Activated T-helper 1 cell treated with anti-CD3 and anti-CD28 coated beads, Interleukin-12 subunit alpha, Interleukin-12 subunit beta, Interleukin-2, Interleukin-4 antibody, amounts not matched to agents 30 ng/mL and 10 ng/mL and 1 ng/mL, durations not matched to agents 14 hours and 24 hours and 36 hours (primary cell): ENCODE measurements at regions not wholly inside any gene's neighbourhood (a gene's known extent, or its start where the extent isn't known, plus 50 kb on each side); places are given as distances from the start of the nearest gene placed in this dataset.
A peak's percentile ranks its signal among the peaks of the same experiment; 100 is the strongest.

Experiments
- DNase-seq: peaks from one replicate; pipeline ENCODE4 v3.0.0; 2021; ENCODE audit warnings: low spot score
- H3K27ac Mint-ChIP-seq: one replicate; pipeline ENCODE4 v1.8.0; 2021; ENCODE audit warnings: mild to moderate bottlenecking, mixed read lengths
- H3K27me3 Mint-ChIP-seq: one replicate; pipeline ENCODE4 v1.8.0; 2022; ENCODE audit warnings: mild to moderate bottlenecking, moderate library complexity, mixed read lengths; ENCODE audit not compliant: insufficient read depth
- H3K36me3 Mint-ChIP-seq: one replicate; pipeline ENCODE4 v1.8.0; 2021; ENCODE audit warnings: low read depth, mixed read lengths
- H3K4me1 Mint-ChIP-seq: one replicate; pipeline ENCODE4 v1.8.0; 2021; ENCODE audit warnings: low read depth, mixed read lengths
- H3K4me3 Mint-ChIP-seq: one replicate; pipeline ENCODE4 v1.8.0; 2021; ENCODE audit warnings: mild to moderate bottlenecking, moderate library complexity, mixed read lengths
- H3K9me3 Mint-ChIP-seq: one replicate; pipeline ENCODE4 v1.8.0; 2021; ENCODE audit warnings: mixed read lengths
- intact Hi-C: fragments of 100-400 bp; cut with micrococcal nuclease; formaldehyde crosslinking; loops from one replicate; pipeline ENCODE4 v1.15.1; 2024

- Mint-ChIP-seq H3K4me1 (peaks cover 24% of the 10 kb centered on the region), H3K9me3 (no peaks in the 10 kb centered on the region), H3K36me3 (peaks cover 11% of the 10 kb centered on the region), H3K27ac (peak overlapping the region; percentile 73), H3K27me3 (no peaks in the 10 kb centered on the region), H3K4me3 (peak overlapping the region; percentile 50)
- intact Hi-C loops: loop anchor here (1.0 to 5.0 kb wide), 4 partner anchors 9 to 472 kb away; partner anchors contain the start of gene CCNYL1
- DNase-seq: no peak
Observed at GRCh38 chr2:207239754-207240494, 74.2 kb upstream of the KLF7 start.

GRCh38 chr2:207240649-207241048 is 74.9 kb upstream of the KLF7 start:
- Mint-ChIP-seq H3K4me3 (no peak overlapping the region), H3K9me3 (no peaks in the 10 kb centered on the region), H3K4me1 (peaks cover 21% of the 10 kb centered on the region), H3K27ac (no peak overlapping the region), H3K36me3 (peaks cover 11% of the 10 kb centered on the region), H3K27me3 (no peaks in the 10 kb centered on the region)
- no peak for DNase-seq
- intact Hi-C loops: loop anchor here (1.0 to 5.0 kb wide), 12 partner anchors 12 to 472 kb away; partner anchors contain the start of genes CCNYL1 and CREB1

GRCh38 chr2:207241198-207241597 is 75.5 kb upstream of the KLF7 start:
- H3K36me3 Mint-ChIP-seq: peaks cover 9% of the 10 kb centered on the region
- no peaks in the 10 kb centered on the region for H3K9me3 Mint-ChIP-seq
- no peak overlapping the region for H3K27ac Mint-ChIP-seq
- intact Hi-C loops: loop anchor here (1.0 to 5.0 kb wide), 12 partner anchors 11 to 471 kb away; partner anchors contain the start of genes CCNYL1 and CREB1
- peaks cover 16% of the 10 kb centered on the region for H3K4me1 Mint-ChIP-seq
- no peaks in the 10 kb centered on the region for H3K27me3 Mint-ChIP-seq
- no peak overlapping the region for H3K4me3 Mint-ChIP-seq
- DNase-seq: no peak

DNA sequence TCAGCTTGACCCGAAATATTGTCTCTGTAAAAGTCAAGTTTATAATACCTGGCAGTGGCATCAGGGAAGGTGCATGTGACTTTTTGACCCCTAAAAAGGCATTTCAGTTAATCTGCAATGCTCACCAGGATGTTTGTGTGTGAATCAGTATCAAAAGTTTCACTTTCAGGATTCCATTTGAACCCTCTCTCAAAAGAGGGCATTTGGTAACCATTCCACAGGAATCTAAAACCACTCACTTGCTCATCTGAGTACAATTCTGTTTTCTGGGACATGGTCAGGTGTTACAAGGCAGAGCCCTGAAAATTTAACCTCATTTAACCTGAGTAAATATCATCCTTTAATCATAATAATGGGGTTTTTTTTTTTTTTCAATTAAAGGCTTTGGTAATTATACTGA is 77.9 kb upstream of the KLF7 start:
- H3K27ac Mint-ChIP-seq: peak overlapping the region; percentile 20
- H3K27me3 Mint-ChIP-seq: no peaks in the 10 kb centered on the region
- DNase-seq: no peak
- H3K9me3 Mint-ChIP-seq: no peaks in the 10 kb centered on the region
- peaks cover 3% of the 10 kb centered on the region for H3K36me3 Mint-ChIP-seq
- peaks cover 17% of the 10 kb centered on the region for H3K4me1 Mint-ChIP-seq
- no peak overlapping the region for H3K4me3 Mint-ChIP-seq
- intact Hi-C loops: loop anchor here (5.0 kb wide), 3 partner anchors 171 to 469 kb away; partner anchors contain the start of gene CCNYL1

GRCh38 chr2:207244971-207245925 is 79.5 kb upstream of the KLF7 start:
- intact Hi-C loops: loop anchor here (5.0 kb wide), 3 partner anchors 173 to 467 kb away; partner anchors contain the start of gene CCNYL1

GRCh38 chr2:207248702-207249377 is 83.1 kb upstream of the KLF7 start:
- peaks cover 35% of the 10 kb centered on the region for H3K4me1 Mint-ChIP-seq
- H3K27me3 Mint-ChIP-seq: no peaks in the 10 kb centered on the region
- H3K9me3 Mint-ChIP-seq: no peaks in the 10 kb centered on the region
- DNase-seq: no peak
- intact Hi-C loops: no loop called here
- no peaks in the 10 kb centered on the region for H3K36me3 Mint-ChIP-seq
- H3K4me3 Mint-ChIP-seq: no peak overlapping the region
- no peak overlapping the region for H3K27ac Mint-ChIP-seq

More at GRCh38 chr2:207244971-207245925, 79.5 kb upstream of the KLF7 start:
- DNase-seq: no peak
- peaks cover 30% of the 10 kb centered on the region for H3K4me1 Mint-ChIP-seq
- no peaks in the 10 kb centered on the region for H3K27me3 Mint-ChIP-seq
- no peak overlapping the region for H3K27ac Mint-ChIP-seq
- H3K9me3 Mint-ChIP-seq: no peaks in the 10 kb centered on the region
- no peaks in the 10 kb centered on the region for H3K36me3 Mint-ChIP-seq
- H3K4me3 Mint-ChIP-seq: no peak overlapping the region

DNA sequence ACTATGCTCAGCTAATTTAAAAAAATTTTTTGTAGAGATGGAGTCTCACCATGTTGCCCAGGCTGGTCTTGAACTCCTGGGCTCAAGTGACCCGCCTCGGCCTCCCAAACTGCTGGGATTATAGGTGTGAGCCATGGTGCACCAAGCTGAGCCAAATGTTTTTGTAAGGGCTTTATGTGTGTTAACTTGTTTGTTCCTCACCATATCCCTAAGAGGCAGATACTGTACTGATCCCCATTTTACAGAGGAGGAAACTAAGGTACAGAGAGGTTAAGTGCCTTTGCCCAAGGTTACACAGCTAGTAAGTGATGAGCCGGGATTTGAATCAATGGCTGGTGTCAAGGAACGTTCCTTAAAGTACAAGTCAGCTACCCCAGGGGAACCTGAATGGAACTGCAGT is 85.3 kb upstream of the KLF7 start:
- Mint-ChIP-seq H3K4me1 (peaks cover 36% of the 10 kb centered on the region), H3K27me3 (peaks cover 2% of the 10 kb centered on the region), H3K4me3 (no peak overlapping the region), H3K36me3 (no peaks in the 10 kb centered on the region), H3K27ac (no peak overlapping the region), H3K9me3 (no peaks in the 10 kb centered on the region)
- DNase-seq: no peak
- intact Hi-C loops: no loop called here

- Mint-ChIP-seq H3K4me3 (no peak overlapping the region), H3K27ac (no peak overlapping the region), H3K4me1 (peaks cover 36% of the 10 kb centered on the region), H3K9me3 (no peaks in the 10 kb centered on the region), H3K36me3 (no peaks in the 10 kb centered on the region), H3K27me3 (peaks cover 2% of the 10 kb centered on the region)
- intact Hi-C loops: loop anchor here (1.0 kb wide), 1 partner anchor 10 kb away; no protein-coding TSS in a partner anchor
- no peak for DNase-seq
Observed at GRCh38 chr2:207251573-207252192, 85.9 kb upstream of the KLF7 start.

DNA sequence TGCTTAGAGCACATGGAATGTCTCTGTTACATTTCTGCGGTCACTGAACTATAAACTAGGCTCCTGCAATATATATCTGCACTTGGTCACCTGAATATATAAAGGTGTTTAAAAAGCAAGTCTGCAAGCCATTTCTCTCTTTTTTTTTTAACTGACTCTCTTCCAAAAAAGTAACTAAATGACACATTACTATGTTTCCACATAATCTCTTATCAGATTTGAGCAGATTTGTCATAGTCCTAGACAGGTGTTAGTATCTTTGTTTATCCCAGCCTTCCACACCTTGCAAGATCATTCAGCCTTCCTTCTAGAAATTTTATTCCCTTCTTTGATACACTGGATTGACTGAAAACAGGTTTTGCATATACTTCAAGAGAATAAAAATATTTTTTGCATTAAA is 86.7 kb upstream of the KLF7 start:
- no peak for DNase-seq
- intact Hi-C loops: loop anchor here (1.0 kb wide), 1 partner anchor 11 kb away; no protein-coding TSS in a partner anchor
- Mint-ChIP-seq H3K27me3 (peaks cover 2% of the 10 kb centered on the region), H3K27ac (no peak overlapping the region), H3K9me3 (no peaks in the 10 kb centered on the region), H3K4me1 (peaks cover 36% of the 10 kb centered on the region), H3K4me3 (no peak overlapping the region), H3K36me3 (no peaks in the 10 kb centered on the region)

GRCh38 chr2:207252979-207253645 is 87.4 kb upstream of the KLF7 start:
- Mint-ChIP-seq H3K27ac (no peak overlapping the region), H3K36me3 (no peaks in the 10 kb centered on the region), H3K27me3 (peaks cover 2% of the 10 kb centered on the region), H3K4me3 (no peak overlapping the region), H3K9me3 (no peaks in the 10 kb centered on the region), H3K4me1 (peaks cover 36% of the 10 kb centered on the region)
- intact Hi-C loops: loop anchor here (1.0 kb wide), 1 partner anchor 12 kb away; no protein-coding TSS in a partner anchor
- DNase-seq: no peak

DNA sequence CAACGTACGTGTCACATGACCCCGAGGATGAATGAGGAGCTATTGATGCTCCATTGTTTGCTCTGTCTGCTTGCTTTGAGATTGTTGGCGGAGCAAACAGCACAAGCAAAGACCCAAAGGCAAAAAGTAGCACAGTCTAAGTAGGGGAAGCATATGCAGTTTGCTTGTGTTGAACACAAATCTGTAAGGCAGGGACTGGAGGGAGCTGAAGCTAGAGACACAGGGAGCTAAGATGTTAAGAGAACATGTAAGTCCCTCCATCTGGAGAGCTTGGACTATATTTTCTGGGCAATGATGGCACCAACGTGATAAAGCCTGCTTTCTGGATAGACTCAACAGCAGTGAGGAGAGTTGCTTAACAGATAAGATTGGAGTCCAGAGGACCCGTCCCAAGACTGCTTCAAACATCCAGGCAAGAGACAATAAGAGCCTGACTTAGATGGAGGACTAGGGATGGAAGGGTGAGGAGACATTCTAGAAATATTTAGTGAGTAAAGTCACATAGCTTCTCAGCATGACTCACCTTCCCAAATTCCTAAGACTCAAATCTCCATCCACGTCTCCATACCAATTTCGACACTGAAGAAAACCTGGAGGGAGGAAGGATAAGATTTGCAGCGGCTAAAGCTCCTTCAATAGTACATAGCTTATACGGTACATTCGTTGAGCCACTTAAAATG is 88.1 kb upstream of the KLF7 start:
- no peak for DNase-seq
- H3K27ac Mint-ChIP-seq: no peak overlapping the region
- peaks cover 33% of the 10 kb centered on the region for H3K4me1 Mint-ChIP-seq
- no peak overlapping the region for H3K4me3 Mint-ChIP-seq
- intact Hi-C loops: no loop called here
- H3K36me3 Mint-ChIP-seq: no peaks in the 10 kb centered on the region
- peaks cover 2% of the 10 kb centered on the region for H3K27me3 Mint-ChIP-seq
- H3K9me3 Mint-ChIP-seq: no peaks in the 10 kb centered on the region
